CD4-positive, alpha-beta memory T cell (primary cell): ENCODE measurements at regions not wholly inside any gene's neighbourhood (a gene's known extent, or its start where the extent isn't known, plus 50 kb on each side); places are given as distances from the start of the nearest gene placed in this dataset.

Experiments used
- CTCF ChIA-PET: fragments of 350-600 bp; sonication (Branson Sonifier 250); formaldehyde crosslinking; loops from one replicate; lab custom pipeline; 2021; ENCODE audit warnings: inconsistent platforms; ENCODE audit not compliant: partially characterized antibody; lab: Charles Lee
- POLR2A ChIA-PET: fragments of 350-600 bp; sonication (Branson Sonifier 250); formaldehyde crosslinking; loops from one replicate; lab custom pipeline; 2021; ENCODE audit not compliant: partially characterized antibody; lab: Charles Lee
- DNase-seq, 5 donors: peaks; one replicate each; pipeline versions ENCODE4 v3.0.0 to v3.0.0-alpha.2; 2020 to 2022; ENCODE audit warnings: mixed read lengths in 1 of 5
- H3K27ac ChIP-seq: one replicate; pipeline ENCODE4 v1.7.0; 2013; ENCODE audit warnings: low read depth, low read length
- H3K27me3 ChIP-seq: 2 replicates; pipeline ENCODE4 v1.7.0; 2013; ENCODE audit warnings: mild to moderate bottlenecking, low read length, moderate library complexity; ENCODE audit not compliant: insufficient read depth
- H3K36me3 ChIP-seq: 2 replicates; pipeline ENCODE4 v1.7.0; 2013; ENCODE audit warnings: mild to moderate bottlenecking, low read length, moderate library complexity; ENCODE audit not compliant: insufficient read depth
- H3K4me1 ChIP-seq: 2 replicates; pipeline ENCODE4 v1.7.0; 2013; ENCODE audit warnings: mild to moderate bottlenecking, low read length, moderate library complexity; ENCODE audit not compliant: insufficient read depth
- H3K4me3 ChIP-seq, 2 donors: one replicate each; pipeline ENCODE4 v1.7.0; 2013; ENCODE audit warnings: low read length in 2 of 2, mild to moderate bottlenecking in 1 of 2
- H3K9me3 ChIP-seq, 2 donors: one replicate each; pipeline ENCODE4 v1.7.0; 2013; ENCODE audit warnings: low read length in 2 of 2, control low read depth in 1 of 2; ENCODE audit not compliant: control insufficient read depth in 1 of 2
- H3K27ac Mint-ChIP-seq, 7 donors: one replicate each; pipeline ENCODE4 v1.8.0; 2020 to 2021; ENCODE audit warnings: mixed read lengths in 7 of 7, mild to moderate bottlenecking in 6 of 7, inconsistent platforms in 3 of 7, moderate library complexity in 3 of 7
- H3K27me3 Mint-ChIP-seq, 2 donors: one replicate each; pipeline ENCODE4 v1.8.0; 2020 to 2021; ENCODE audit warnings: mixed read lengths in 2 of 2
- H3K36me3 Mint-ChIP-seq, 2 donors: one replicate each; pipeline ENCODE4 v1.8.0; 2020 to 2021; ENCODE audit warnings: mixed read lengths in 2 of 2, inconsistent platforms in 1 of 2, mild to moderate bottlenecking in 1 of 2
- H3K4me1 Mint-ChIP-seq, 4 donors: one replicate each; pipeline ENCODE4 v1.8.0; 2020 to 2021; ENCODE audit warnings: mixed read lengths in 4 of 4, mild to moderate bottlenecking in 1 of 4
- H3K4me3 Mint-ChIP-seq, 8 donors: one replicate each; pipeline ENCODE4 v1.8.0; 2020 to 2021; ENCODE audit warnings: mixed read lengths in 8 of 8, mild to moderate bottlenecking in 7 of 8, moderate library complexity in 6 of 8, inconsistent platforms in 3 of 8
- H3K9me3 Mint-ChIP-seq, 8 donors: one replicate each; pipeline ENCODE4 v1.8.0; 2020 to 2021; ENCODE audit warnings: mixed read lengths in 8 of 8, mild to moderate bottlenecking in 5 of 8, inconsistent platforms in 3 of 8, moderate library complexity in 1 of 8
- intact Hi-C: fragments of 100-400 bp; cut with micrococcal nuclease; formaldehyde crosslinking; loops from one replicate; pipeline ENCODE4 v1.15.1; 2023

GRCh38 chr10:89921403-89921802, 220.0 kb downstream of the KIF20B start:
- Mint-ChIP-seq H3K36me3 (no peaks in the 10 kb centered on the region), H3K9me3 (no peaks in the 10 kb centered on the region), H3K27me3 (peaks cover 2 to 3% of the 10 kb centered on the region in 2 donors), H3K4me1 (no peaks in the 10 kb centered on the region), H3K27ac (no peak overlapping the region), H3K4me3 (no peak overlapping the region)
- Histone ChIP-seq H3K9me3 (no peaks in the 10 kb centered on the region), H3K27ac (no peak overlapping the region), H3K36me3 (no peaks in the 10 kb centered on the region), H3K4me1 (no peaks in the 10 kb centered on the region), H3K4me3 (no peak overlapping the region), H3K27me3 (no peaks in the 10 kb centered on the region)
- intact Hi-C loops: no loop called here
- ChIA-PET POLR2A (no interaction called here), CTCF (no interaction called here)
- no peak for DNase-seq

GRCh38 chr10:89923661-89924060, 222.3 kb downstream of the KIF20B start:
- no peak overlapping the region for H3K4me3 Mint-ChIP-seq
- no peaks in the 10 kb centered on the region for H3K4me1 Mint-ChIP-seq
- Histone ChIP-seq H3K4me3 (no peak overlapping the region), H3K27me3 (no peaks in the 10 kb centered on the region), H3K9me3 (no peaks in the 10 kb centered on the region), H3K27ac (no peak overlapping the region), H3K4me1 (no peaks in the 10 kb centered on the region), H3K36me3 (no peaks in the 10 kb centered on the region)
- DNase-seq: no peak
- H3K9me3 Mint-ChIP-seq: no peaks in the 10 kb centered on the region
- H3K27ac Mint-ChIP-seq: no peak overlapping the region
- peaks cover 2 to 6% of the 10 kb centered on the region in 2 donors for H3K27me3 Mint-ChIP-seq
- ChIA-PET POLR2A (no interaction called here), CTCF (no interaction called here)
- intact Hi-C loops: no loop called here
- H3K36me3 Mint-ChIP-seq: no peaks in the 10 kb centered on the region

GRCh38 chr10:89924261-89924660, 222.9 kb downstream of the KIF20B start:
- Histone ChIP-seq H3K9me3 (no peaks in the 10 kb centered on the region), H3K36me3 (no peaks in the 10 kb centered on the region), H3K27ac (no peak overlapping the region), H3K4me3 (no peak overlapping the region), H3K27me3 (no peaks in the 10 kb centered on the region), H3K4me1 (no peaks in the 10 kb centered on the region)
- Mint-ChIP-seq H3K4me1 (no peaks in the 10 kb centered on the region), H3K27me3 (peaks cover 3 to 6% of the 10 kb centered on the region in 2 donors), H3K36me3 (no peaks in the 10 kb centered on the region), H3K27ac (no peak overlapping the region), H3K9me3 (no peaks in the 10 kb centered on the region), H3K4me3 (no peak overlapping the region)
- ChIA-PET POLR2A (no interaction called here), CTCF (no interaction called here)
- intact Hi-C loops: no loop called here
- DNase-seq: no peak

GRCh38 chr10:89926736-89927135, 225.3 kb downstream of the KIF20B start:
- Histone ChIP-seq H3K9me3 (no peaks in the 10 kb centered on the region), H3K27ac (no peak overlapping the region), H3K36me3 (no peaks in the 10 kb centered on the region), H3K27me3 (no peaks in the 10 kb centered on the region), H3K4me3 (no peak overlapping the region), H3K4me1 (no peaks in the 10 kb centered on the region)
- no peak for DNase-seq
- Mint-ChIP-seq H3K27me3 (peaks cover 3 to 6% of the 10 kb centered on the region in 2 donors), H3K36me3 (no peaks in the 10 kb centered on the region), H3K27ac (no peak overlapping the region), H3K4me3 (no peak overlapping the region), H3K9me3 (no peaks in the 10 kb centered on the region), H3K4me1 (no peaks in the 10 kb centered on the region)
- intact Hi-C loops: no loop called here
- CTCF ChIA-PET: no interaction called here
- POLR2A ChIA-PET: no interaction called here

- intact Hi-C loops: no loop called here
- Mint-ChIP-seq H3K9me3 (peaks cover 0 to 6% (median 0%) of the 10 kb centered on the region in 8 donors), H3K36me3 (no peaks in the 10 kb centered on the region), H3K27ac (no peak overlapping the region), H3K4me1 (no peaks in the 10 kb centered on the region), H3K27me3 (peaks cover 6 to 10% of the 10 kb centered on the region in 2 donors), H3K4me3 (no peak overlapping the region)
- H3K9me3 ChIP-seq: no peaks in the 10 kb centered on the region
- ChIA-PET CTCF (no interaction called here), POLR2A (no interaction called here)
- H3K4me1 ChIP-seq: no peaks in the 10 kb centered on the region
- no peak for DNase-seq
- H3K27me3 ChIP-seq: no peaks in the 10 kb centered on the region
- H3K4me3 ChIP-seq: no peak overlapping the region
- no peaks in the 10 kb centered on the region for H3K36me3 ChIP-seq
- no peak overlapping the region for H3K27ac ChIP-seq
Measured at GRCh38 chr10:89929282-89930026, 228.1 kb downstream of the KIF20B start.

GRCh38 chr10:89937494-89937893, 236.1 kb downstream of the KIF20B start:
- no peak overlapping the region for H3K27ac Mint-ChIP-seq
- no peak overlapping the region for H3K27ac ChIP-seq
- DNase-seq: no peak
- no peaks in the 10 kb centered on the region for H3K9me3 ChIP-seq
- H3K4me3 Mint-ChIP-seq: no peak overlapping the region
- H3K4me3 ChIP-seq: no peak overlapping the region
- no peaks in the 10 kb centered on the region for H3K36me3 ChIP-seq
- no peaks in the 10 kb centered on the region for H3K27me3 ChIP-seq
- no peaks in the 10 kb centered on the region for H3K36me3 Mint-ChIP-seq
- peaks cover 12 to 23% of the 10 kb centered on the region in 2 donors for H3K27me3 Mint-ChIP-seq
- ChIA-PET POLR2A (no interaction called here), CTCF (no interaction called here)
- peaks cover 0 to 14% (median 0%) of the 10 kb centered on the region in 8 donors for H3K9me3 Mint-ChIP-seq
- no peaks in the 10 kb centered on the region for H3K4me1 Mint-ChIP-seq
- no peaks in the 10 kb centered on the region for H3K4me1 ChIP-seq
- intact Hi-C loops: no loop called here

- H3K27ac Mint-ChIP-seq: no peak overlapping the region
- Histone ChIP-seq H3K4me3 (no peak overlapping the region), H3K27ac (no peak overlapping the region), H3K27me3 (no peaks in the 10 kb centered on the region), H3K36me3 (no peaks in the 10 kb centered on the region), H3K4me1 (no peaks in the 10 kb centered on the region), H3K9me3 (no peaks in the 10 kb centered on the region)
- no peak overlapping the region for H3K4me3 Mint-ChIP-seq
- H3K9me3 Mint-ChIP-seq: peaks cover 0 to 5% (median 0%) of the 10 kb centered on the region in 8 donors
- H3K27me3 Mint-ChIP-seq: peaks cover 2 to 15% of the 10 kb centered on the region in 2 donors
- H3K36me3 Mint-ChIP-seq: no peaks in the 10 kb centered on the region
- peaks cover 0 to under 1% (median 0%) of the 10 kb centered on the region in 4 donors for H3K4me1 Mint-ChIP-seq
- POLR2A ChIA-PET: no interaction called here
- CTCF ChIA-PET: no interaction called here
- DNase-seq: no peak
- intact Hi-C loops: no loop called here
Measured at GRCh38 chr10:89940076-89940475, 238.7 kb downstream of the KIF20B start.
